GM12878 (cell line): ENCODE measurements at regions not wholly inside any gene's neighbourhood (a gene's known extent, or its start where the extent isn't known, plus 50 kb on each side); places are given as distances from the start of the nearest gene placed in this dataset.

Experiments used
- ATAC-seq: fragments of 200-7000 bp; cut with Tn5 transposase; 3 replicates; pipeline ENCODE4 v1.9.1; 2020; ENCODE audit warnings: mild to moderate bottlenecking, moderate library complexity
- BruUV-seq: library from RNA; stranded (reverse); fragments of 400-500 nt; replicated peaks from 2 replicates; lab custom pipeline; 2021; lab: Mats Ljungman, UMichigan
- CTCF ChIA-PET: fragments of 300-600 bp; sonication (Branson Sonifier 250); formaldehyde crosslinking; extraction: SDS; loops from one replicate; lab custom pipeline; 2021; ENCODE audit warnings: inconsistent platforms; lab: Yijun Ruan, JAX
- POLR2A ChIA-PET: fragments of 350-600 bp; formaldehyde crosslinking; extraction: SDS; loops from one replicate; lab custom pipeline; 2021; ENCODE audit warnings: inconsistent platforms; lab: Charles Lee
- RAD21 ChIA-PET: fragments of 300-600 bp; sonication (Branson Sonifier 250); formaldehyde crosslinking; loops from one replicate; lab custom pipeline; 2023; ENCODE audit warnings: antibody characterized with exemption; ENCODE audit not compliant: unreplicated experiment; lab: Charles Lee
- SMC1A ChIA-PET: fragments of 300-600 bp; sonication (Branson Sonifier 250); formaldehyde crosslinking; loops from one replicate; lab custom pipeline; 2023; ENCODE audit not compliant: unreplicated experiment, uncharacterized antibody; lab: Charles Lee
- DNase-seq: peaks from one replicate; pipeline ENCODE4 v3.0.0-alpha.2; 2011; ENCODE audit warnings: low read depth, low spot score
- FAIRE-seq: peaks from 3 replicates; lab custom pipeline; 2011; peaks lifted over from hg19 to GRCh38; lab: Jason Lieb, UNC
- H2AFZ ChIP-seq: 2 replicates; pipeline ENCODE4 v1.6.0; 2011; ENCODE audit warnings: low read depth, low read length, control low read depth; ENCODE audit not compliant: control insufficient read depth
- H3K27ac ChIP-seq: 2 replicates; pipeline ENCODE4 v1.5.1; 2011; ENCODE audit warnings: control low read depth; ENCODE audit not compliant: control insufficient read depth, insufficient read depth
- H3K27me3 ChIP-seq, 2 experiments: replicated peaks in 1 of 2; 2 replicates each; pipeline versions ENCODE4 v1.6.0 to v1.6.1; 2011; ENCODE audit warnings: low read length in 1 of 2; ENCODE audit not compliant: control insufficient read depth in 2 of 2, insufficient read depth in 2 of 2
- H3K36me3 ChIP-seq, 2 experiments: 2 replicates each; pipeline ENCODE4 v1.5.1; 2011; ENCODE audit warnings: low read length in 1 of 2; ENCODE audit not compliant: control insufficient read depth in 2 of 2, insufficient read depth in 2 of 2
- H3K4me1 ChIP-seq: 2 replicates; pipeline ENCODE4 v1.6.1; 2011; ENCODE audit warnings: mild to moderate bottlenecking, low read length, moderate library complexity, mixed read lengths; ENCODE audit not compliant: control insufficient read depth, insufficient read depth
- H3K4me2 ChIP-seq: 2 replicates; pipeline ENCODE4 v1.6.0; 2011; ENCODE audit warnings: control low read depth; ENCODE audit not compliant: control insufficient read depth, insufficient read depth
- H3K4me3 ChIP-seq: fragments of 200-600 bp; sonication (generic); 2 replicates; pipeline ENCODE4 v1.5.1; 2016
- H3K79me2 ChIP-seq: 2 replicates; pipeline ENCODE4 v1.6.0; 2011; ENCODE audit warnings: low read length; ENCODE audit not compliant: control insufficient read depth, insufficient read depth
- H3K9ac ChIP-seq: 2 replicates; pipeline ENCODE4 v1.8.0; 2011; ENCODE audit warnings: low read length, control low read depth, mixed read lengths; ENCODE audit not compliant: control insufficient read depth, insufficient read depth
- H3K9me3 ChIP-seq: replicated peaks from 3 replicates; pipeline ENCODE4 v1.5.1; 2011; ENCODE audit warnings: mild to moderate bottlenecking, low read length; ENCODE audit not compliant: control insufficient read depth, insufficient read depth
- H4K20me1 ChIP-seq: 2 replicates; pipeline ENCODE4 v1.6.0; 2011; ENCODE audit not compliant: control insufficient read depth, insufficient read depth
- BACH1 ChIP-seq: fragments of 450-650 bp; IDR thresholded peaks from 2 replicates; pipeline ENCODE4 v1.6.1; 2017; ENCODE audit warnings: mild to moderate bottlenecking, borderline replicate concordance
- CHD4 ChIP-seq: fragments of 200-600 bp; sonication (generic); IDR thresholded peaks from 2 replicates; pipeline ENCODE4 v1.6.1; 2016; ENCODE audit warnings: mild to moderate bottlenecking
- CREM ChIP-seq: IDR thresholded peaks from 2 replicates; pipeline ENCODE4 v1.6.1; 2014; ENCODE audit warnings: antibody characterized with exemption, low read depth
- EED ChIP-seq: sonication (generic); IDR thresholded peaks from 2 replicates; pipeline ENCODE4 v1.6.1; 2016; ENCODE audit warnings: antibody characterized with exemption, low read depth
- FOXK2 ChIP-seq: fragments of 450-650 bp; IDR thresholded peaks from 2 replicates; pipeline ENCODE4 v1.6.1; 2017; ENCODE audit warnings: mild to moderate bottlenecking, moderate library complexity
- STAT1 ChIP-seq: fragments of 450-650 bp; conservative IDR thresholded peaks from 2 replicates; pipeline ENCODE4 v1.6.1; 2014; ENCODE audit warnings: antibody characterized with exemption, mild to moderate bottlenecking
- TAF1 ChIP-seq: IDR thresholded peaks from 2 replicates; pipeline ENCODE4 v1.6.1; 2011; ENCODE audit warnings: mild to moderate bottlenecking, low read depth, low read length, borderline replicate concordance
- WGBS: methylation state at CpG from one replicate; pipeline ENCODE4 v1.1.6; 2016; ENCODE audit warnings: low lambda C conversion rate; ENCODE audit not compliant: insufficient replicate concordance, insufficient coverage; ENCODE audit errors: missing lambda C conversion rate; 5-methylcytosine and 5-hydroxymethylcytosine counted together
- in situ Hi-C: fragments of 300-500 bp; cut with MboI; formaldehyde crosslinking; loops from 9 replicates; pipeline ENCODE4 v1.14.3; 2018; ENCODE audit warnings: mixed read lengths
- intact Hi-C: fragments of 100-400 bp; cut with micrococcal nuclease; formaldehyde crosslinking; loops from one replicate; pipeline ENCODE4 v1.14.2; 2022; ENCODE audit not compliant: unreplicated experiment
- TF ChIP-seq, protein P1 (sequence below): fragments of 450-650 bp; IDR thresholded peaks from 2 replicates; pipeline ENCODE4 v1.6.1; 2014; ENCODE audit warnings: mild to moderate bottlenecking
- TF ChIP-seq, protein P2 (sequence below): fragments of 450-650 bp; IDR thresholded peaks from 2 replicates; pipeline ENCODE4 v1.6.1; 2016; ENCODE audit warnings: mild to moderate bottlenecking
- TF ChIP-seq, protein P3 (sequence below): IDR thresholded peaks from 2 replicates; pipeline ENCODE4 v1.6.1; 2012; ENCODE audit warnings: low read depth, low read length, improper control_type of control experiment
- TF ChIP-seq, protein P4 (sequence below): fragments of 450-650 bp; IDR thresholded peaks from 2 replicates; pipeline ENCODE4 v1.6.1; 2017; ENCODE audit warnings: mild to moderate bottlenecking, low read depth, inconsistent platforms; ENCODE audit not compliant: poor library complexity, severe bottlenecking
- TF ChIP-seq, protein P5 (sequence below): fragments of 450-650 bp; formaldehyde crosslinking; IDR thresholded peaks from 2 replicates; pipeline ENCODE4 v1.4.0; 2022; ENCODE audit warnings: mild to moderate bottlenecking, moderate library complexity

DNA sequence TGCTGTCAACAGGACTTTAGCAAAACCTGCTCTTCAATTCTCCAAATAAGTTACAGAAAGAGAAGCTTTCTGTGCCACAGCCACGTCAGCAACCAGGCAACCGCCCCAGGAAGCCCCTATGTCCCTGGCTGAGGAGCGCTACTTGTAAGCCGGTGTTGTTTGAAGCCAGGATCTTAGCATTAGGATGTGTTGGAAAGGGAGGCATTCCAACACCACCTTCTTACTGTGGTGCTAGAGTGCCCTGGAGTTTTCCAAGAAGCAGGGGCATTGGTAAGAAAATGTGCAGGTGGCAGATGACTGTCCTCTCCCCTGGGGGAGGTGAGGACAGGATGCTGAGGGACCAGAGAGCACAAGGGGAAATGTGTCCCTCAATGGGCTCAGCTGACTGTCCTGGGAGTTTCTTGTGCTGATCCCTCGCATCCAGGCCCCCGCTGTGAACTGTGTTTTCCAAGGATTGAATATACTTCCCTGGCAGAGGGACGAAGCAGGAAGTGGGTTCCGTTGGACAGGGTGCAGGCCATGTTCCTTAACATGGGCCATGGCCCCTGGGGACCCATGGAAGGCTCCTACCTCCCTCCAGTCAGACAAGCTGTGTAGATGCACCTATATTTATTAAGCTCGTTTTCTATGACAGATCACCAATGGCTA, 139.6 kb upstream of the GDF10 start:
- H4K20me1 ChIP-seq = no peaks in the 10 kb centered on the region
- CTCF ChIA-PET = interaction anchor here (0.7 to 1.7 kb wide), 2 partner anchors 9 to 180 kb away, joined by 3 to 4 read pairs; no protein-coding TSS in a partner anchor
- SMC1A ChIA-PET = no interaction called here
- no peak overlapping the region for H2AFZ ChIP-seq
- DNase-seq (no peak), ATAC-seq (no peak), FAIRE-seq (no peak)
- no peak for TF ChIP-seq TAF1
- TF ChIP-seq, protein P1, sequence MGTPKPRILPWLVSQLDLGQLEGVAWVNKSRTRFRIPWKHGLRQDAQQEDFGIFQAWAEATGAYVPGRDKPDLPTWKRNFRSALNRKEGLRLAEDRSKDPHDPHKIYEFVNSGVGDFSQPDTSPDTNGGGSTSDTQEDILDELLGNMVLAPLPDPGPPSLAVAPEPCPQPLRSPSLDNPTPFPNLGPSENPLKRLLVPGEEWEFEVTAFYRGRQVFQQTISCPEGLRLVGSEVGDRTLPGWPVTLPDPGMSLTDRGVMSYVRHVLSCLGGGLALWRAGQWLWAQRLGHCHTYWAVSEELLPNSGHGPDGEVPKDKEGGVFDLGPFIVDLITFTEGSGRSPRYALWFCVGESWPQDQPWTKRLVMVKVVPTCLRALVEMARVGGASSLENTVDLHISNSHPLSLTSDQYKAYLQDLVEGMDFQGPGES = no peak
- no peak for TF ChIP-seq STAT1
- TF ChIP-seq, protein P2, sequence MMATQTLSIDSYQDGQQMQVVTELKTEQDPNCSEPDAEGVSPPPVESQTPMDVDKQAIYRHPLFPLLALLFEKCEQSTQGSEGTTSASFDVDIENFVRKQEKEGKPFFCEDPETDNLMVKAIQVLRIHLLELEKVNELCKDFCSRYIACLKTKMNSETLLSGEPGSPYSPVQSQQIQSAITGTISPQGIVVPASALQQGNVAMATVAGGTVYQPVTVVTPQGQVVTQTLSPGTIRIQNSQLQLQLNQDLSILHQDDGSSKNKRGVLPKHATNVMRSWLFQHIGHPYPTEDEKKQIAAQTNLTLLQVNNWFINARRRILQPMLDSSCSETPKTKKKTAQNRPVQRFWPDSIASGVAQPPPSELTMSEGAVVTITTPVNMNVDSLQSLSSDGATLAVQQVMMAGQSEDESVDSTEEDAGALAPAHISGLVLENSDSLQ = no peak
- no peak for TF ChIP-seq BACH1
- no peak for TF ChIP-seq FOXK2
- TF ChIP-seq CREM = no peak
- TF ChIP-seq, protein P3, sequence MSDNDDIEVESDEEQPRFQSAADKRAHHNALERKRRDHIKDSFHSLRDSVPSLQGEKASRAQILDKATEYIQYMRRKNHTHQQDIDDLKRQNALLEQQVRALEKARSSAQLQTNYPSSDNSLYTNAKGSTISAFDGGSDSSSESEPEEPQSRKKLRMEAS = no peak
- TF ChIP-seq, protein P4, sequence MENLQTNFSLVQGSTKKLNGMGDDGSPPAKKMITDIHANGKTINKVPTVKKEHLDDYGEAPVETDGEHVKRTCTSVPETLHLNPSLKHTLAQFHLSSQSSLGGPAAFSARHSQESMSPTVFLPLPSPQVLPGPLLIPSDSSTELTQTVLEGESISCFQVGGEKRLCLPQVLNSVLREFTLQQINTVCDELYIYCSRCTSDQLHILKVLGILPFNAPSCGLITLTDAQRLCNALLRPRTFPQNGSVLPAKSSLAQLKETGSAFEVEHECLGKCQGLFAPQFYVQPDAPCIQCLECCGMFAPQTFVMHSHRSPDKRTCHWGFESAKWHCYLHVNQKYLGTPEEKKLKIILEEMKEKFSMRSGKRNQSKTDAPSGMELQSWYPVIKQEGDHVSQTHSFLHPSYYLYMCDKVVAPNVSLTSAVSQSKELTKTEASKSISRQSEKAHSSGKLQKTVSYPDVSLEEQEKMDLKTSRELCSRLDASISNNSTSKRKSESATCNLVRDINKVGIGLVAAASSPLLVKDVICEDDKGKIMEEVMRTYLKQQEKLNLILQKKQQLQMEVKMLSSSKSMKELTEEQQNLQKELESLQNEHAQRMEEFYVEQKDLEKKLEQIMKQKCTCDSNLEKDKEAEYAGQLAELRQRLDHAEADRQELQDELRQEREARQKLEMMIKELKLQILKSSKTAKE = no peak
- no peak for TF ChIP-seq EED
- TF ChIP-seq, protein P5, sequence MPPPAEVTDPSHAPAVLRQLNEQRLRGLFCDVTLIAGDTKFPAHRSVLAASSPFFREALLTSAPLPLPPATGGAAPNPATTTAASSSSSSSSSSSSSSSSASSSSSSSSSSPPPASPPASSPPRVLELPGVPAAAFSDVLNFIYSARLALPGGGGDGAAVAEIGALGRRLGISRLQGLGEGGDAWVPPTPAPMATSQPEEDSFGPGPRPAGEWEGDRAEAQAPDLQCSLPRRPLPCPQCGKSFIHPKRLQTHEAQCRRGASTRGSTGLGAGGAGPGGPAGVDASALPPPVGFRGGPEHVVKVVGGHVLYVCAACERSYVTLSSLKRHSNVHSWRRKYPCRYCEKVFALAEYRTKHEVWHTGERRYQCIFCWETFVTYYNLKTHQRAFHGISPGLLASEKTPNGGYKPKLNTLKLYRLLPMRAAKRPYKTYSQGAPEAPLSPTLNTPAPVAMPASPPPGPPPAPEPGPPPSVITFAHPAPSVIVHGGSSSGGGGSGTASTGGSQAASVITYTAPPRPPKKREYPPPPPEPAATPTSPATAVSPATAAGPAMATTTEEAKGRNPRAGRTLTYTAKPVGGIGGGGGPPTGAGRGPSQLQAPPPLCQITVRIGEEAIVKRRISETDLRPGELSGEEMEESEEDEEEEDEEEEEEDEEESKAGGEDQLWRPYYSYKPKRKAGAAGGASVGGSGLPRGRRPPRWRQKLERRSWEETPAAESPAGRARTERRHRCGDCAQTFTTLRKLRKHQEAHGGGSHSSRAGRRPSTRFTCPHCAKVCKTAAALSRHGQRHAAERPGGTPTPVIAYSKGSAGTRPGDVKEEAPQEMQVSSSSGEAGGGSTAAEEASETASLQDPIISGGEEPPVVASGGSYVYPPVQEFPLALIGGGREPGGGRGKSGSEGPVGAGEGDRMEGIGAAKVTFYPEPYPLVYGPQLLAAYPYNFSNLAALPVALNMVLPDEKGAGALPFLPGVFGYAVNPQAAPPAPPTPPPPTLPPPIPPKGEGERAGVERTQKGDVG (CRISPR knock-in tag) = no peak
- no peak for TF ChIP-seq CHD4
- BruUV-seq = no TSS peak
- H3K36me3 ChIP-seq = no peaks in the 10 kb centered on the region
- H3K27me3 ChIP-seq = peaks cover 0 to 3% of the 10 kb centered on the region in 2 experiments; a peak in 1 of 4 replicates
- H3K4me2 ChIP-seq = no peak overlapping the region
- WGBS = 24% methylated on average over 9 of the region's 9 CpGs
- RAD21 ChIA-PET = no interaction called here
- no peak overlapping the region for H3K27ac ChIP-seq
- in situ Hi-C loops (no loop called here), intact Hi-C loops (no loop called here)
- H3K79me2 ChIP-seq = no peaks in the 10 kb centered on the region
- POLR2A ChIA-PET = interaction anchor here (0.9 kb wide), 1 partner anchor 10 kb away, joined by 3 read pairs; no protein-coding TSS in a partner anchor
- H3K9me3 ChIP-seq = no peaks in the 10 kb centered on the region
- no peaks in the 10 kb centered on the region for H3K4me1 ChIP-seq
- no peak overlapping the region for H3K4me3 ChIP-seq
- no peak overlapping the region for H3K9ac ChIP-seq
